ENCODE measurements at regions not wholly inside any gene's neighbourhood (a gene's known extent, or its start where the extent isn't known, plus 50 kb on each side); places are given as distances from the start of the nearest gene placed in this dataset.
"Not testable (repeated sequence)": the region's sequence is repeated elsewhere in the genome, so short reads cannot be mapped to it uniquely, and the experiment has no call there.

GRCh38 chr1:233738396-233738795 lies 124.5 kb downstream of the KCNK1 start:
- intact Hi-C loops (cut with DNase I) = no loop called here
- no peak for TF ChIP-seq CTCF (IDR thresholded peaks at IDR 0.05)
- no peaks in the 10 kb centered on the region for H3K36me3 ChIP-seq

GRCh38 chr1:233738850-233739249 lies 124.9 kb downstream of the KCNK1 start:
- Histone ChIP-seq H3K9me3 (no peaks in the 10 kb centered on the region), H3K27ac (no peak overlapping the region), H3K36me3 (no peaks in the 10 kb centered on the region), H3K4me3 (no peak overlapping the region), H3K4me1 (no peaks in the 10 kb centered on the region), H3K27me3 (no peaks in the 10 kb centered on the region)
- TF ChIP-seq CTCF (IDR thresholded peaks at IDR 0.05) = no peak
- DNase-seq (ENCODE audit: low spot score in 2 of 2) = no peak
- intact Hi-C loops (cut with DNase I) = no loop called here

More at GRCh38 chr1:233738396-233738795, 124.5 kb downstream of the KCNK1 start:
- no peak overlapping the region for H3K4me3 ChIP-seq
- no peaks in the 10 kb centered on the region for H3K9me3 ChIP-seq
- H3K4me1 ChIP-seq = no peaks in the 10 kb centered on the region
- H3K27me3 ChIP-seq = no peaks in the 10 kb centered on the region
- no peak overlapping the region for H3K27ac ChIP-seq
- no peak for DNase-seq (ENCODE audit: low spot score in 2 of 2)

- Histone ChIP-seq H3K4me1 (no peaks in the 10 kb centered on the region), H3K36me3 (no peaks in the 10 kb centered on the region), H3K27me3 (no peaks in the 10 kb centered on the region), H3K4me3 (no peak overlapping the region), H3K27ac (no peak overlapping the region), H3K9me3 (no peaks in the 10 kb centered on the region)
- no peak for DNase-seq (ENCODE audit: low spot score in 2 of 2)
- TF ChIP-seq CTCF (IDR thresholded peaks at IDR 0.05) = no peak
- intact Hi-C loops (cut with DNase I) = no loop called here
Observed at GRCh38 chr1:233744779-233745513, 131.0 kb downstream of the KCNK1 start.

GRCh38 chr1:233750139-233750538 lies 136.2 kb downstream of the KCNK1 start:
- Histone ChIP-seq H3K27me3 (no peaks in the 10 kb centered on the region), H3K27ac (no peak overlapping the region), H3K9me3 (no peaks in the 10 kb centered on the region), H3K4me1 (no peaks in the 10 kb centered on the region), H3K36me3 (no peaks in the 10 kb centered on the region), H3K4me3 (no peak overlapping the region)
- no peak for TF ChIP-seq CTCF (IDR thresholded peaks at IDR 0.05)
- intact Hi-C loops (cut with DNase I) = no loop called here
- DNase-seq (ENCODE audit: low spot score in 2 of 2) = no peak

GRCh38 chr1:233759665-233760064 lies 144.8 kb upstream of the SLC35F3 start:
- Histone ChIP-seq H3K4me1 (no peaks in the 10 kb centered on the region), H3K4me3 (no peak overlapping the region), H3K27me3 (no peaks in the 10 kb centered on the region), H3K36me3 (no peaks in the 10 kb centered on the region), H3K27ac (no peak overlapping the region), H3K9me3 (no peaks in the 10 kb centered on the region)
- intact Hi-C loops (cut with DNase I) = no loop called here
- no peak for TF ChIP-seq CTCF (IDR thresholded peaks at IDR 0.05)
- DNase-seq (ENCODE audit: low spot score in 2 of 2) = no peak

GRCh38 chr1:233764304-233764703 lies 140.2 kb upstream of the SLC35F3 start:
- H3K27me3 ChIP-seq; H3K36me3 ChIP-seq; H3K4me3 ChIP-seq; H3K4me1 ChIP-seq; intact Hi-C loops (cut with DNase I); H3K27ac ChIP-seq; H3K9me3 ChIP-seq; DNase-seq (ENCODE audit: low spot score in 2 of 2): not testable (repeated sequence)
